ENCODE measurements at regions not wholly inside any gene's neighbourhood (a gene's known extent, or its start where the extent isn't known, plus 50 kb on each side); places are given as distances from the start of the nearest gene placed in this dataset.

GRCh38 chrX:74063426-74064155 is 211.1 kb upstream of the XIST start:
- TF ChIP-seq CTCF (IDR thresholded peaks at IDR 0.05) (no peak), POLR2A (IDR thresholded peaks at IDR 0.05) (no peak)
